Loucy (cell line): ENCODE measurements at regions not wholly inside any gene's neighbourhood (a gene's known extent, or its start where the extent isn't known, plus 50 kb on each side); places are given as distances from the start of the nearest gene placed in this dataset.

ENCODE experiments used
- CTCF ChIP-seq: fragments of 200-600 bp; sonication (generic); conservative IDR thresholded peaks from 2 replicates; pipeline ENCODE4 v1.5.1; 2014; ENCODE audit warnings: mild to moderate bottlenecking, antibody characterized with exemption, low read length
- EZH2phosphoT487 ChIP-seq: fragments of 200-600 bp; IDR thresholded peaks from 2 replicates; pipeline ENCODE4 v1.6.1; 2018; ENCODE audit warnings: antibody characterized with exemption, mild to moderate bottlenecking, moderate library complexity, borderline replicate concordance

- TF ChIP-seq CTCF (no peak), EZH2phosphoT487 (no peak)
Observed at GRCh38 chr10:106267591-106267990, 896.9 kb downstream of the SORCS1 start.
